GM19351 (cell line): ENCODE measurements at regions not wholly inside any gene's neighbourhood (a gene's known extent, or its start where the extent isn't known, plus 50 kb on each side); places are given as distances from the start of the nearest gene placed in this dataset.

Experiments used
- ATAC-seq: cut with Tn5 transposase; IDR thresholded peaks from one replicate; pipeline ENCODE4 v1.9.1; 2021; ENCODE audit warnings: mild to moderate bottlenecking, moderate library complexity; ENCODE audit not compliant: unreplicated experiment

- no peak for ATAC-seq
Observed at GRCh38 chr20:42020316-42020715, 402.1 kb upstream of the CHD6 start.

DNA sequence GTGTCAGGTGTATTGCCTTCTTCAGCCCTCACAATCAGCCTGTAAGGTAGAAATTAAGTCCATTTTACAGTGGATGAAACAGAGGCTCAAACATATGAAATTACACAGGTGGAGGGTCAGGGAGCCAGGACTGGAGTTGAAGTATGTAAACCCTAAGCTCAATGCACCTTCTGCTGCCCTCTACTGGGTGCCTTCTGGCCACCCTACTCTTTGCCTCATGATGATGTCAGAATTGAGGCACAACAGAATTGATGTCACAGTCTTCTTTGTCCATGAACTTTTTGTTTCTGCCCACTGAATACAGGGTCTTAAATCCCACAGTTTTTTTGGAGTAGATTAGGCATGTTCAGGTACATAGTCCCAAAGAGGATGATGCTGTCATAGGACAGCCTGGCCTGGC lies 400.8 kb upstream of the CHD6 start:
- no peak for ATAC-seq

GRCh38 chr20:42010090-42010489 lies 391.9 kb upstream of the CHD6 start:
- ATAC-seq: no peak

DNA sequence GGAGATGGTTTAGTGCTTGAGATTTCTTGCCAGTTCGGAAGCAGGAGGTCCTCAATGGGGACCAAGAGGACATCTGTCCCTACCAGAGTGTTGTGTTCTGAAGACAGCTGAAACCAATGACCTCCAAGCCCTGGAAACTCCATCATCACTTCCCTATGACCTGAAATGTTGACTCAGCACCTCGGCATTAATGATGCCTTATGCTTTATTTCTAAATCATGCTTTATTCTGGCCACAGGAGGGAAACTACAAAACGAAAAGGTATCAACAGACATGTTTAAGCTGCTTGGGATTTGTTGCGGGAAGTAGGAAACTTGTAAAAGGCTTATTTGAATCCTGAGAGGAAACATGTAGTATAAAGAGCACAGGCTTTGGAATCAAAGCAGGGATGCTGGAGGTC lies 389.1 kb upstream of the CHD6 start:
- ATAC-seq: no peak

DNA sequence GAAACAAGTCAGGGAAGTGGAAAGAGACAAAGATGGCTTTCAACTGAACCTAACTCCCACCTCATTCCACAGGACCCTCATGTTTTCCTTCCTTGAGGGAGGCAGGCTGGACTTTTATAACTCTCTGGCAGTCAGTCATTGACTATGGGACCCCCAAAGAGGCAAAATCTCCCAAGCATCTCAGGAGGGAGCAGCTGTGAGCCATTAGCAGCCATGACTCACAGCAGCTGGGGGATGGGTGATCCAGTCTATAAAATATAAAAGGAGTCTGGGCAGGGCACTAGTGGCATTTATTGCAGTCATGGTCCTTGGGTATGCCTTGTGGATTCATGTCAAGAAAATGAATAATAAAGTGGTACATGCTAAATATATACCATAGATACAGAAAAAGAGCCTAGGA lies 387.0 kb upstream of the CHD6 start:
- no peak for ATAC-seq

- no peak for ATAC-seq
Observed at GRCh38 chr20:42003380-42003779, 385.2 kb upstream of the CHD6 start.

GRCh38 chr20:41998539-41999341 lies 380.6 kb upstream of the CHD6 start:
- no peak for ATAC-seq

- ATAC-seq: no peak
Observed at GRCh38 chr20:41996951-41997350, 378.8 kb upstream of the CHD6 start.

- no peak for ATAC-seq
Observed at GRCh38 chr20:41992481-41992880, 374.3 kb upstream of the CHD6 start.

GRCh38 chr20:41991412-41991811 lies 373.2 kb upstream of the CHD6 start:
- no peak for ATAC-seq

DNA sequence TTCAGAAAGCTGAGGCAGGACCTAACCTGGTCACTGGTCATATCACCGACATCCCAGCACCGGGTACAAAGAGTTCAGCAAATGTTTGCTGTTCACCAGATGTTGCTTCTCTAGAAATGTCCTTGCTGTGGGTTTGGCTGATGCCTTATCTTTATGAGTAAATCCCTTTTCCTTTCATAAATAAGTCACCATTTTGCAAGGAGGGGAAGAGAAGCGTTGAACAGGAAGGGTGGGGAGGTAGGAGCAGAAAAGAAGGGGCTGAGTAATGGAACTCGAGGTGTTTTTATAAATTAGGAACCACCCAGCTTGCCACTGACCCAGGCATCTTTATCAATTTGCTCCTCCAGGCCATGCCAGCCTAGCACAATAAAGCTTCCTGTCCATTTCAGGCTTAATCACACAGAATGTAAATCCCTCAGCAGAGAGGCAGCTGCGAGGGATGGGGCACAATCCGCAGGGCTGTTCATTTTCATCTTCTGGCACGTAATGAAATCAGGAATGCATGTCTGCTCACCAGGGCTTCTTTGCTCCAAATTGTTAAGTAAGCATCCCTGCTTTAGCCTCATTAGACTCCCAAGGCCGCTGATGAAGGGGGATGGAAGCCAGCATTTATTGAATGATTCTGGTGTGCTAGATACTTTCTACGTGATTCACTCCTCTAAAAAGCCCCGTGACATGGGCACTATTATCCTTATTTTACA lies 371.9 kb upstream of the CHD6 start:
- ATAC-seq: no peak

DNA sequence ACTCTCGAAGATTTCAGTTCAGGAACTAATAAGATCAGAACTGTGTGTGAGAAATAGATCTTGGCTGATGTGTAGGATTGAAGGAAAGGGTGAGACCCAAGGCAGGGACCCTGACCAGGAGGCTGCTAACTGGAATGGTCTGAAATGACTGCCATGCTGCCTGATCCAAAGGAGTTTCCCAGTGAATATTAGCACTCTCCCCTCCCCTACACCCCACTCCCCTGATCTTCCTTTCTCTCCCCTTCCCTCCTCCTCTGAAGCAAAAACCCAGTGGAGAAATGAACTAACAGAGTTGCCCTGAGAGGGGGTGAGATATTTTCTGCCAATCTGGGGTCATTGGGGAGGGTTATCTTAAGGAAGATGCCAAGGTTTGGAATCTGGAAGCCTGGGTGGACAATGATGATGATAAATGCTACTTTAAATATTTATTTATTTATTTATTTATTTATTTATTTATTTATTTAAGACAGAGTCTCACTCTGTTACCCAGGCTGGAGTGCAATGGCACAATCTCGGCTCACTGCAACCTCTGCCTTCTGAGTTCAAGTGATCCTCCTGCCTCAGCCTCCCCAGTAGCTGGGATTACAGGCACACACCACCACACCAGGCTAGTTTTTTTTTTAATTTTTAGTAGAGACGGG lies 371.0 kb upstream of the CHD6 start:
- no peak for ATAC-seq

DNA sequence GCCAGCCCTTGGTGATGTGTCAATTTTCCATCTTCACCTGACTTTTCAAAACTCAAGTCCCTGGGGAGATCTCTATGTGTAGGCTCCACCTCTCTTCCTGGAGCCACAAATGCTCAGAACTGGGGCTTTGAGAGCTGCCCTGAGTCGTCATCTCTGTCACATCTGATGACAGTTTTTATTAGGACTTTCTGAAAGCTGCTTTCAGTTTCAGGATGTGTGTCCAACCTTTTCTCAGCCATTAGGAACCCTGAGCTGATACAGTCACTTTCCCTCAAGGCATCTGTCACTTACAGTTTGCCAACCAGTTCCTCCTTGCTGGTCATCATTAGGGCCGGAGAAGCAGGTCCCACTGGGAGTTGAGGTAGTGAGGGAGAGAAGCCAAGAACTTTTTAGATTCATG lies 365.9 kb upstream of the CHD6 start:
- peak; percentile 78 for ATAC-seq

DNA sequence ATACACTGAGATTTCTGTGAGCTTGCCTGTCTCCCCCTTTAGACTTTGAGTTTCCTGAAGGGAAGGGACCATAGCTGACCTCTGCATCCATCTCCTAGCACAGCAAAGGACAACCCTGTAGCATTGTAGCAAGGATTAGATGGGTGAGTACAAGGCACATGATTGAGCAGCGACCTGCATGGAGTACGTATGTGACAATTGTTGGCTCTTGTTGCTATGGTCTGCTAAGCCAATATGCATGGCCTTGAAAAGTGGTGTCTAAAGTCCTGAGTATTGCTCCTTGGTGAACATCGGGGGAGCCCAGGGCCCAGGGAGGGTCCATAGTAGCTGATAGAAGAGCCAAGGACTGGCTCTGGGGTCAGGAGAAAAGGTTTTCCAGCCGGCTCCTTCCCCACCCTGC lies 365.0 kb upstream of the CHD6 start:
- no peak for ATAC-seq

DNA sequence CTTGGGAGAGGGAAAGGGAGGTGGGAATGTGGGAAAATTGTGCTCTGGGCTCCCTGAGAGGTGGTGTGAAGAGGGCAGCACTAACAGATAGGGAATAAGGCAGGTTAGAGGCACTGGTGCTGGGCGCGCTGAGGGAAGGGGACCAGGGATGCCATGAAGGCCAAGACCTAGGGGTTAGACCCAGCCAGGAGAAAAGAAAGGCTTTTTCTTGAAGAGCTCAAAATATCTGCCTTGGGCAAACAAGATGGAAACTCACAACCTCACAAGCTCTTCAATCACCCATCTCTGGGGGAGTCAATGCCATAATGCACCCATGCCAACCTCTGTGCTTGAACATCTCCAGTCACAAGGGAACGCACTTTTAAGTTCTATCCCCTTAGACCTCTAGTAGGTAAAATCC lies 363.6 kb upstream of the CHD6 start:
- no peak for ATAC-seq

DNA sequence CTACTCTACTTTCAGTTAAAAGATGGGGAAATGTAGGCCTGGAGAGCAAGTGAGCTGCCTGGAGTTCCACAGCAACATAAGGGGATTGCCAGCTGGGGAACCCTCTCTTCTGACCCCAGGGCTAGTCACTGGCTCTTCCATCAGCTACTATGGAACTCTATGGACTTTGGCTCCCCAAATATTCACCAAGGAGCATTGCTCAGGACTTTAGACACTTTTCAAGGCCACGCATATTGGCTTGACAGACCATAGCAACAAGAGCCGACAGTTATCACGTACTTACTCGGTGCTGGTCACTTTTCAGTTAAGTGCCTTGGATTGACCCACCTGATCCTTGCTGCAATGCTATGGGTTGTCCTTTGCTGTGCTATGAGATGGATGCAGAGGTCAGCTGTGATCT lies 360.7 kb upstream of the CHD6 start:
- no peak for ATAC-seq

DNA sequence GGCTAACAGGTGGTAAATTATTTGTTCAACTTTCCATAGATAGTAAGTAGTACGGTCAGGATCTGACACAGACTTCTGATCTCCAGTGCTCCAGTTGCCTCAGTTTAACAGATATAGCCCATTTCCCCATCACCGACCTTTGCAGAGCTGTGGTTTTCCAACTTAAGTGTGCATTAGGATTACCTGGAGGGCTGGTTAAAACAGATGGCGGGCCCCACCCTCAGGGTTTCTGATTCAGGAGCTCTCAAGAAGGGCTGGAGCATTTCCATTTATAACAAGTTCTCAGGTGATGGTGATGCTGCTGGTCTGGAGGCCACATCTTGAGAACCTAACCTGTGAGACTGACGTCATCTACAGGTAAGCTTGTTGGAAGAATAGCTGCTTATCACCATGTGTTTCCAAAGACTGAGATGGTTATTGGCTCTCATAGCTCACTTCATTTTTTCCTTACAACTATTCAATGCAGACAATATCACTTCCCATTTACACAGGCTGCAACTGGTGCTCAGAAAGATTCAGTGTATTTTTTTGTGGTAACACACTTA lies 360.1 kb upstream of the CHD6 start:
- ATAC-seq: no peak

- no peak for ATAC-seq
Observed at GRCh38 chr20:41969656-41970055, 351.5 kb upstream of the CHD6 start.

DNA sequence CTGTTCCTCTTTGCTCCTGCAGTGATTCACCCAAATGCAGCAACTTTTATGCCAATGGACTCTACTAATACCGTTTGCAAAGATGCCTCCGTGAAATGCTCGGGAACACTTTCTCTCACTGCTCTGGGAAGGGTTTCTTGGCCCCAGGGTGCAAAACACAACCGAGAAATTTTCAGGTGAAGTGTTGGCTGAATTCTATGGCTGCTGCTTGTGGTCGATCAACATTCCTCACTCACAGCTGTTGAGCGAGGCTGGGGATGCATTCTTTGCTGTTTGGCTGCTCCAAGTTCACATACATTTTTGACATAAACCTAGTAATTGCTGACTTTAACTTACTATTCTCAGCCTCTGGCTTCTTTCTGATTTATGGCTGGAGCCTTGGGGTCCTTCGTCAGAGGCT lies 342.0 kb upstream of the CHD6 start:
- no peak for ATAC-seq

GRCh38 chr20:41958391-41958790 lies 340.2 kb upstream of the CHD6 start:
- no peak for ATAC-seq

GRCh38 chr20:41956338-41957074 lies 338.3 kb upstream of the CHD6 start:
- ATAC-seq: no peak
